GM19463 (cell line): ENCODE measurements at regions not wholly inside any gene's neighbourhood (a gene's known extent, or its start where the extent isn't known, plus 50 kb on each side); places are given as distances from the start of the nearest gene placed in this dataset.
"Not testable (repeated sequence)": the region's sequence is repeated elsewhere in the genome, so short reads cannot be mapped to it uniquely, and the experiment has no call there.

Experiments
- ATAC-seq: cut with Tn5 transposase; IDR thresholded peaks from one replicate; pipeline ENCODE4 v1.9.1; 2021; ENCODE audit warnings: mild to moderate bottlenecking, moderate library complexity; ENCODE audit not compliant: unreplicated experiment

- ATAC-seq: no peak
These were observed 335.6 kb downstream of the PREX1 start for GRCh38 chr20:48492015-48492714.

- no peak for ATAC-seq
These were observed 336.6 kb downstream of the PREX1 start for GRCh38 chr20:48490961-48491831.

GRCh38 chr20:48490341-48490740 lies 337.5 kb downstream of the PREX1 start:
- not testable (repeated sequence) for ATAC-seq

GRCh38 chr20:48489656-48490055 lies 338.1 kb downstream of the PREX1 start:
- ATAC-seq: no peak

- peak; percentile 44 for ATAC-seq
These were observed 338.7 kb downstream of the PREX1 start for GRCh38 chr20:48489046-48489463.

- ATAC-seq: peak; percentile 70
These were observed 339.3 kb downstream of the PREX1 start for GRCh38 chr20:48488334-48489034.

GRCh38 chr20:48486065-48486464 lies 341.7 kb downstream of the PREX1 start:
- ATAC-seq: no peak

- ATAC-seq: not testable (repeated sequence)
These were observed 342.6 kb downstream of the PREX1 start for GRCh38 chr20:48485153-48485552.

GRCh38 chr20:48483334-48484066 lies 344.3 kb downstream of the PREX1 start:
- ATAC-seq: no peak

GRCh38 chr20:48482790-48483189 lies 345.0 kb downstream of the PREX1 start:
- no peak for ATAC-seq

- ATAC-seq: no peak
These were observed 347.5 kb downstream of the PREX1 start for GRCh38 chr20:48480216-48480772.

GRCh38 chr20:48478806-48479585 lies 348.8 kb downstream of the PREX1 start:
- ATAC-seq: no peak

GRCh38 chr20:48478370-48478769 lies 349.4 kb downstream of the PREX1 start:
- ATAC-seq: no peak

- ATAC-seq: no peak
These were observed 350.9 kb downstream of the PREX1 start for GRCh38 chr20:48476854-48477253.

- ATAC-seq: no peak
These were observed 353.8 kb downstream of the PREX1 start for GRCh38 chr20:48474022-48474421.

- ATAC-seq: no peak
These were observed 355.9 kb downstream of the PREX1 start for GRCh38 chr20:48471759-48472408.

- ATAC-seq: no peak
These were observed 356.6 kb downstream of the PREX1 start for GRCh38 chr20:48471176-48471575.

- no peak for ATAC-seq
These were observed 357.7 kb downstream of the PREX1 start for GRCh38 chr20:48470141-48470540.

- no peak for ATAC-seq
These were observed 358.8 kb downstream of the PREX1 start for GRCh38 chr20:48469026-48469425.
